HG02759 (cell line): ENCODE measurements at regions not wholly inside any gene's neighbourhood (a gene's known extent, or its start where the extent isn't known, plus 50 kb on each side); places are given as distances from the start of the nearest gene placed in this dataset.
"Not testable (repeated sequence)": the region's sequence is repeated elsewhere in the genome, so short reads cannot be mapped to it uniquely, and the experiment has no call there.

Source experiments
- ATAC-seq: cut with Tn5 transposase; IDR thresholded peaks from one replicate; pipeline ENCODE4 v1.9.1; 2021; ENCODE audit warnings: mild to moderate bottlenecking, moderate library complexity; ENCODE audit not compliant: unreplicated experiment

GRCh38 chr4:96390404-96390803 lies 550.5 kb downstream of the PDHA2 start:
- ATAC-seq = no peak

DNA sequence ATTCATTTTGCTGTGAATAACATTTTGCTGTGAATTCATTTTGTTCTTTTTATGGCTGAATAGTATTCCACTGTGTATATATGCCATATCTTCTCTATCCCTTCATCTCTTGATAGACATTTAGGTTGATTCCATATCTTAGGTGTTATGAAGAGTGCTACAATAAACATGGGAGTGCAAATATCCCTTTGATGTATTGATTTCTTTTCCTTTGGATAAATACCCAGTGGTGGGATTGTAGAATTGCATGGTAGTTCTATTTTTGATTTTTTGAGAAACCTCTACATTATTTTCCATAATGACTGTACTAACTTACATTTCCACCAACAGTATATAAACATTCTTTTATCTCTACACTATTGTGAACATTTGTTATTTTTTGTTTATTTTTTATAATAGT lies 555.9 kb downstream of the PDHA2 start:
- ATAC-seq = no peak

DNA sequence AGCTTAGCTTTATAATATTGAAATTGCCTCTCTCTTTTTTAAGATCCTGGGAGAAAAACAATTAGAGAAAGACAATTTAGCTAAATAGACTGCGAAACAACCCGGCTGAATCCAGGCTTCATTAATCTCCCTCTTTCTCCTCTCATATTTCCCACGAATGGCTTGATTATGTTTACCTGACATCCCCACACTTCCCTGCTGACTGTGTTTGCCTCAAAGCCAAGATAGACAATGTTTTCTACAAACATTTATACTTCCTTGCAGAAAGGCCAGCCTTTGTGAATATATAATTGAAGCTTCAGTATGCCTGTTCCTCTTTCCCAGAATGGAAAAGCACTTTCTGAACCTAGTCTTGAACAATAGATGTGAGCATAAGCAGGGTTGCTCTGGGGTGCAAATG lies 566.8 kb downstream of the PDHA2 start:
- ATAC-seq = no peak

- ATAC-seq = no peak
Observed at GRCh38 chr4:96407225-96407624, 567.3 kb downstream of the PDHA2 start.

- ATAC-seq = no peak
Observed at GRCh38 chr4:96407738-96408463, 568.0 kb downstream of the PDHA2 start.

GRCh38 chr4:96414853-96415252 lies 575.0 kb downstream of the PDHA2 start:
- not testable (repeated sequence) for ATAC-seq

DNA sequence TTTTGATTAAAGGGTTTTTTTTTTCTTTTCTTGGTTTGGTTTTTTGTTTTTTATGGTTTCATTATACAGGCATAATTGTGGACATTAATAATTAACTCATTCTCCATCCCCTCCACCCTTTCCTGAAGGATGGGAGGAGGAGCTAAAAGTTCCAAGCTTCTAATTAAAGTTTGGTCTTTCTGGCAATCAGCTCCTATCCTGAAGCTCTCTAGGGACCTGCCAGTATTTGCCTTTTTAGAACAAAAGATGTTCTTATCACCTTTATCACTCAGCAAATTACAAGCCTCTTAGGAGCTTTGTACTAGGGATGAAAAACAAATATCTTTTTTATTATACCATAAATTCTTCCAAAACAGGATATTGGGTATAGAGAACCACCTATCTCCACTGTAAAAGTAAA lies 589.8 kb downstream of the PDHA2 start:
- ATAC-seq = no peak

DNA sequence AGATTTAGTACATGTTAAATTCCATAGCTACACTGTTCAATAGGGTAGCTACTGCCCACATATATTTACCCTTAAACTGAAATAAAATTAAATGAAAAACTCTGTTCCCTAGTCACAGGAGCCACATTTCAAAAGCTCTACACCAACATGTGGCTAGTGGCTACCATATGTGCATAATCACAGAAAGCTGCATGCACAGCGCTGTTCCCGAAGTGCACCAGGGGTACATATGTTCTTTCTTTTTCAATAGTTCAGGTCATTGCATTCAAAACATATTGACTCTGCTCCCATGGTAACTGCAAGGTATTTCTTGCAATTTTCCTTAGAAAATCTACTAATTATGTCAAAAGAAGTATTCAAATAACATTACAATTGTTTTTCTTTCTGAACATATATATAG lies 591.2 kb downstream of the PDHA2 start:
- no peak for ATAC-seq

- no peak for ATAC-seq
Observed at GRCh38 chr4:96448315-96448872, 608.5 kb downstream of the PDHA2 start.

GRCh38 chr4:96455045-96455720 lies 615.3 kb downstream of the PDHA2 start:
- ATAC-seq = no peak

- ATAC-seq = not testable (repeated sequence)
Observed at GRCh38 chr4:96458031-96458430, 618.1 kb downstream of the PDHA2 start.

DNA sequence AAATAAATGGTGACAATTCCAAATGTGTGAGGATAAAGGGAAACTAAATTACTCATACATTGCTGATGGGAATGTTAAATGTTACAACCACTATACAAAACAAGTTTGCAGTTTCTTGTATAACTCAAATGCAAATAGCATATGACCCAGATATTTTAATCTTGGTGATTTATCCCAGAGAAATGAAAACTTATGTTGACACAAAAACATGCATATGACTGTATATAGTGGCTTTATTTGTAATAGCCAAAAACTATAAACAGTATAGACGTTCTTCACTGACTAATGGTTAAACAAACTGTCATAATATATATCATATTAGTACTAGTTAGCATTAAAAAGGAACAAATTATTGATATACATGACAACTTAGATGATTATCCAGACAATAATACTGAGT lies 619.2 kb downstream of the PDHA2 start:
- ATAC-seq = no peak

DNA sequence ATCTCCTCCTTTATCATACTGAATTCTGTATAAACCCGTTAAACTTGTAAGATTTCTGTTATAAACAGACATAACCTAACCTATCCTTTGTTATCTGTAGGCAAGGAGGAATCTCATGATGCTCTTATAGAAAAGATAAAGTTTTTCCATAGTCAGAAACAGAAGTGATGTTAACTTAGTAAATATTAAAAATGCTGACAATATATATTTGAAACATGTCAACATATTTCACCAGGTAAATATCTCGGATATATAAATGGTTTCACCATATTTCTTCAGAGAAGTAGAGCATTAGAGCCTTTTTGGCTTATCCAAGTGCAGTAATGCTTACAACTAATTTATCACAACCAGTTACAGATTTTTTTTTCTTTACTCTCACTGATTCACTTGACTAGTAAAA lies 625.9 kb downstream of the PDHA2 start:
- no peak for ATAC-seq

- no peak for ATAC-seq
Observed at GRCh38 chr4:96471956-96472867, 632.3 kb downstream of the PDHA2 start.

DNA sequence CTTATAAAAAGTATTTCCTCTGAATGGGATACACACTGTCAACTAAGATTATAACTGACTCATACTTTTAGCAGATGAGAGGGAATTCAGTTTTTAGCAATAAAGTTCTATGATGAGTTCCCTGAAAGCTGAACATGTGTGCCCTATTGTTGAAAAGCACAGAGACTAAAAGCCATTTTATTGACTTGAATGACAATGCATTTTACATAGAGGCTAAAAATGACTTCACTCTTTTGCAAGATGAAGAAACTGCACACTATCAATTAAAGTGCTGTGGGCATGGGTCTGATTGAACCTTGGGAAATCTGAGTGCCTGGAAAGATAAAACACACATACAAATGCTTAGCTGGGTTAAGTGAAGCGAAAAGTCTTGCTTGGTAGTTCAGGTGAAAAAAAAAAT lies 633.4 kb downstream of the PDHA2 start:
- ATAC-seq = no peak

- no peak for ATAC-seq
Observed at GRCh38 chr4:96483308-96484030, 643.6 kb downstream of the PDHA2 start.

DNA sequence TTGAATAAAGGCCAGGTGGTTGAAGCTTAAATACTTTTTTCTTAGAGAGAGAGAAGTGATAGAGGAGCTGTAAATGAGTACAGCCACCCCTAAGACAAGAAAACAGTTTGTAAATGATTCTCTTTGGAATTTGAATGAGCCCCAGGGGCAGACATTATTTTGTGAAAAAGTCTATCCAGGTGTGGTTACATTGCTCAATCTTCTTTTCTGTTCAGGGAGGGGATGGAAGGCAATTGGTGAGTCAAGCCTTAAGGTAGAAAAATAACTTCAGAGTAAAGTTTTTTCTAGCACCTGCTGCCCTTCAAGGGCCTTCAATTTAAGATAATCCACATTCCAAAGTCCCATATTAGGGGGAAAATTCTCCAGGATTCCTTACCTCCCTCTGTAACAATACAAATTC lies 646.7 kb downstream of the PDHA2 start:
- no peak for ATAC-seq

- ATAC-seq = no peak
Observed at GRCh38 chr4:96497621-96498020, 657.7 kb downstream of the PDHA2 start.

DNA sequence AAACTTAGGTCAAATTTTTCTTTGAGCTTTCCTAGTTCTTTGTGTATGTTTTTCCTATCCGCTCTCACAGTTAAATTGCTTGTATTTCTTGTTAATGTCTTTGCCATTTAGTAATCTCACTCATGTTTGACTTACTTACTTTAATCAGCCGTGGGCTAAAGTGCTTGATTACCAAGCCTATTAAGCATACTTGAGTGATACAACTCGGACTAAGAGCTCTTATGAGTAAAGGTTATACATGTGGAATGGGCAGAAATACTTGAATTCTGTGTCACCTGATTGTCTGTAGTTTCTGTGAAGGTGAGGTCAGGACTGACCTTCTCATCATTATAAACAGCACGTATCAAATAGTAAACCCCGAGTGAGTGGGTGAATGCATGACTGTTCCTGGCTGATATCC lies 664.5 kb downstream of the PDHA2 start:
- ATAC-seq = no peak

DNA sequence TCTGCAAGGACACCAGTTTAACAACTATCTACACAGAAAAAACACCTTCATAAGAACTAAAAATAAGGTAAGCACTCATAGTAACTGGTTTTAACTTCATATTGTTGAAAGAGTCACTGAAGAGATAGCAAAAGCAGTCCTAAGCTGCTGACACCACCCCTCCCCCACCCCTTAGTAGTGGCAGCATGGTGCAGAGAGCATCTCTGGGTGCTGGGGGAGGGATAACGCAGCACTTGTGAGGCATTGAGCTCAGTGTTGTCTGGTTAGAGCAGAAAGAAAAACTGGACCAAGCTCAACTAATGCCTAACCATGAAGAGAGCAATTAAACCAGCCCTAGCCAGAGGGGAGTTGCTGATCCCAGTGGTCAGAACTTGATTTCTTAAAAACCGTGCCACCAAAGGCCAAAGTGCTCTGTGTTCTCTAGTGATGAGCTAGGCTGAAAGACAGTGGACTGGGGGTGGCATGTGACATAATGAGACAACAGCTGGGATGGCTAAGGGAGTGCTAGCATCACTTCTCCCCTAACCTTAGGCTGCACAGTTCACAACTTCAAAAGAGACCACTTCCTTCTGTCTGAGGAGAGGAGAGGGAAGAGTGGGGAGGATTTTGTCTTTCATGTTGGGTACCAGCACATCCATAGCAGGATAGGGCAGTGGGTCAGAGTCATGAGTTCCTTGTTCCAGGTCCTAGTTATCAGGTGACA lies 669.3 kb downstream of the PDHA2 start:
- no peak for ATAC-seq
